ENCODE measurements at regions not wholly inside any gene's neighbourhood (a gene's known extent, or its start where the extent isn't known, plus 50 kb on each side); places are given as distances from the start of the nearest gene placed in this dataset.
A peak's percentile ranks its signal among the peaks of the same experiment; 100 is the strongest.

DNA sequence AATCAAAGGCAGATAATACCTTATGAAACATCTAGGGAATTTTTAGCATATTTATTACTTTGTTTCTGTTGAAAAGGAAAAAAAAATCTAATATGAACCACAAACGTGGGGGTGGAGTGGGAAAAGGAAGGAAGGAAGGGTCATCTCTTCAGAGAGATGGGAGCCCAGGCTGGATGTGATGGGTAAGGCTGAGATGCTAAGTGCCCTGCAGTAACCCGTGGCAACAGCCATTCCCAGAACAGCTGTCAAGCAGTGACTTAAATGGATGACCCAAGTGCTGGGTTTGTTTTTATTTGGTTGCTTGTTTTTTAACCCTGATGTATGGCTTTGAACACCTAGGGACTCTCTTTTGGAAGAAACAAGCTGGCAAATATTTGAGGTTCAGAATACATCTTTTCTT is 50.7 kb upstream of the KLF7 start:
- Mint-ChIP-seq H3K27me3 (no peaks in the 10 kb centered on the region), H3K4me3 (no peak overlapping the region), H3K27ac (no peak overlapping the region), H3K9me3 (peaks cover 5% of the 10 kb centered on the region), H3K4me1 (ENCODE audit: low read depth) (peaks cover 12% of the 10 kb centered on the region), H3K36me3 (ENCODE audit: low read depth) (no peaks in the 10 kb centered on the region)
- DNase-seq, result no peak

- Mint-ChIP-seq H3K27ac (no peak overlapping the region), H3K4me1 (ENCODE audit: low read depth) (peaks cover 17% of the 10 kb centered on the region)
Measured at GRCh38 chr2:207217442-207217841, 51.7 kb upstream of the KLF7 start.

GRCh38 chr2:207219081-207219630 is 53.4 kb upstream of the KLF7 start:
- Mint-ChIP-seq H3K36me3 (ENCODE audit: low read depth) (no peaks in the 10 kb centered on the region), H3K4me3 (no peak overlapping the region), H3K27me3 (no peaks in the 10 kb centered on the region), H3K9me3 (no peaks in the 10 kb centered on the region), H3K27ac (no peak overlapping the region), H3K4me1 (ENCODE audit: low read depth) (peaks cover 29% of the 10 kb centered on the region)
- DNase-seq, result no peak

More at GRCh38 chr2:207217442-207217841, 51.7 kb upstream of the KLF7 start:
- H3K9me3 Mint-ChIP-seq, result no peaks in the 10 kb centered on the region
- no peak overlapping the region for H3K4me3 Mint-ChIP-seq
- no peaks in the 10 kb centered on the region for H3K36me3 Mint-ChIP-seq (ENCODE audit: low read depth)
- no peak for DNase-seq
- H3K27me3 Mint-ChIP-seq, result no peaks in the 10 kb centered on the region

- Mint-ChIP-seq H3K4me3 (no peak overlapping the region), H3K4me1 (ENCODE audit: low read depth) (peaks cover 30% of the 10 kb centered on the region), H3K27ac (no peak overlapping the region), H3K27me3 (no peaks in the 10 kb centered on the region), H3K36me3 (ENCODE audit: low read depth) (no peaks in the 10 kb centered on the region), H3K9me3 (no peaks in the 10 kb centered on the region)
- no peak for DNase-seq
Measured at GRCh38 chr2:207219676-207220501, 54.1 kb upstream of the KLF7 start.

GRCh38 chr2:207221731-207222130 is 56.0 kb upstream of the KLF7 start:
- no peak for DNase-seq
- H3K4me3 Mint-ChIP-seq, result no peak overlapping the region
- no peaks in the 10 kb centered on the region for H3K36me3 Mint-ChIP-seq (ENCODE audit: low read depth)
- peaks cover 47% of the 10 kb centered on the region for H3K4me1 Mint-ChIP-seq (ENCODE audit: low read depth)
- no peak overlapping the region for H3K27ac Mint-ChIP-seq
- no peaks in the 10 kb centered on the region for H3K27me3 Mint-ChIP-seq
- H3K9me3 Mint-ChIP-seq, result no peaks in the 10 kb centered on the region

DNA sequence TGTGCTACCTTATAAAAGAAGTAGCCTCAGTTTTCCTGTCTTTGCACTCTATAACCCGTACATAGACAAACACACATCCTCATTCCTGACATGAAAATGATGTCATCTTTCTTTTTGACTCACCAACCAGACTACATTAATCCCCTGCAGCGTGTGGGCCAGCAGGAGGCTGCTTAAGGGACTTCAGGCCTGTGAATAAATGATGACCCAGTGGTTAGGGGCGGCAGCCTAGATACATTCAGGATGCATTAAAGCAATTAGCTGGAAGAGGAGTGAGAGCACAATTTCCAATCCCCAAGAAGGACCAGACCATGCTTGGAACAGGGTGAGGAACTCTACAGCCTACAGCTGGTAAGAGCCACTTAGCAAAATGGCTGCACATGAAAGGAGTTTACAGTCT is 57.3 kb upstream of the KLF7 start:
- Mint-ChIP-seq H3K9me3 (no peaks in the 10 kb centered on the region), H3K27me3 (no peaks in the 10 kb centered on the region), H3K27ac (peak overlapping the region; percentile 72), H3K4me1 (ENCODE audit: low read depth) (peaks cover 49% of the 10 kb centered on the region), H3K36me3 (ENCODE audit: low read depth) (no peaks in the 10 kb centered on the region), H3K4me3 (no peak overlapping the region)
- no peak for DNase-seq

- Mint-ChIP-seq H3K9me3 (no peaks in the 10 kb centered on the region), H3K27me3 (peaks cover 4% of the 10 kb centered on the region), H3K27ac (peak overlapping the region; percentile 96), H3K36me3 (ENCODE audit: low read depth) (no peaks in the 10 kb centered on the region), H3K4me1 (ENCODE audit: low read depth) (peaks cover 53% of the 10 kb centered on the region), H3K4me3 (peak overlapping the region; percentile 49)
- DNase-seq, result no peak
Measured at GRCh38 chr2:207224381-207224780, 58.6 kb upstream of the KLF7 start.

GRCh38 chr2:207224791-207225482 is 59.2 kb upstream of the KLF7 start:
- peak; percentile 62 for DNase-seq
- Mint-ChIP-seq H3K4me1 (ENCODE audit: low read depth) (peaks cover 52% of the 10 kb centered on the region), H3K36me3 (ENCODE audit: low read depth) (no peaks in the 10 kb centered on the region), H3K27ac (peak overlapping the region; percentile 96), H3K27me3 (peaks cover 4% of the 10 kb centered on the region), H3K9me3 (no peaks in the 10 kb centered on the region), H3K4me3 (peak overlapping the region; percentile 49)

GRCh38 chr2:207225773-207226172 is 60.0 kb upstream of the KLF7 start:
- Mint-ChIP-seq H3K27ac (peak overlapping the region; percentile 96), H3K4me1 (ENCODE audit: low read depth) (peaks cover 59% of the 10 kb centered on the region), H3K27me3 (peaks cover 4% of the 10 kb centered on the region), H3K36me3 (ENCODE audit: low read depth) (no peaks in the 10 kb centered on the region), H3K4me3 (peak overlapping the region; percentile 49), H3K9me3 (no peaks in the 10 kb centered on the region)
- no peak for DNase-seq

DNA sequence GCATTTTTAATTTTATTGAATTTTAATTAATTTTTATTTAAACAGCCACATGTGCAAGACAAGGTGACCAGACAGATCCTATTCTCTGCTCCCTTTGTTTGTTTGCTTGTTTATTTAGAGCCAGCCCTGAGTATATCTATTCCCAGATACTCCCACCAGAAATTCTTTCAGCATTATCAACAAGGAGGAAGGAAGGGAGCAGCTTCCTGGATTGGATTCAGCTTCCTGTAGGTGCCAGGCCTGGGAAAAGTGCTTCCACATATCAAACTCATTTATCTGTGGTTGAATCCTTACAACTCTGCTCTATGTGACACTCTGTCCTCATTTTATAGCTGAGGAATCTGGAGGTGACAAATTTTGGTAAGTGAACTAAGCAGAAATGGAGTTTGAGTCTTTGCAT is 60.5 kb upstream of the KLF7 start:
- H3K4me3 Mint-ChIP-seq, result no peak overlapping the region
- H3K27me3 Mint-ChIP-seq, result peaks cover 4% of the 10 kb centered on the region
- H3K9me3 Mint-ChIP-seq, result no peaks in the 10 kb centered on the region
- no peak overlapping the region for H3K27ac Mint-ChIP-seq
- no peak for DNase-seq
- peaks cover 64% of the 10 kb centered on the region for H3K4me1 Mint-ChIP-seq (ENCODE audit: low read depth)
- H3K36me3 Mint-ChIP-seq (ENCODE audit: low read depth), result no peaks in the 10 kb centered on the region

DNA sequence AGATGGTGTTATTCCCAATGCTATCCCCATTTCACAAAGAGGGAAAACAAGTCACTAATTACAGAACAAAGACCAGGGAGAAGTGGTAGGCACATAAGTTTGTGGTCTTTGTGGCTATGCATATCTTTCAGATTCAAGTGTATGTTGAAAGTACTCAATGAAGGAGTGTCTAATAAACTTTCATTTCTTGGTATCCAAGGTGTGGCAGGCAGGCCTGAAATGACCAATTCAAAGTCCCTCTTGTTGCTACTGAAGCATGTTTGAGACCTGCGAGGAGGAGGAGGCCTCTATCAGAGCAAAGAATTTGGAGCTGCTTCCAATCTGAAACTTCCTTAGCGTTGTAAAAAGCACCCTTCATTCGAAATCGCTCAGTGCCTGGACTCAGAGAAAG is 60.9 kb upstream of the KLF7 start:
- DNase-seq, result no peak
- Mint-ChIP-seq H3K27me3 (peaks cover 4% of the 10 kb centered on the region), H3K36me3 (ENCODE audit: low read depth) (no peaks in the 10 kb centered on the region), H3K27ac (no peak overlapping the region), H3K4me3 (no peak overlapping the region), H3K9me3 (no peaks in the 10 kb centered on the region), H3K4me1 (ENCODE audit: low read depth) (peaks cover 68% of the 10 kb centered on the region)

DNA sequence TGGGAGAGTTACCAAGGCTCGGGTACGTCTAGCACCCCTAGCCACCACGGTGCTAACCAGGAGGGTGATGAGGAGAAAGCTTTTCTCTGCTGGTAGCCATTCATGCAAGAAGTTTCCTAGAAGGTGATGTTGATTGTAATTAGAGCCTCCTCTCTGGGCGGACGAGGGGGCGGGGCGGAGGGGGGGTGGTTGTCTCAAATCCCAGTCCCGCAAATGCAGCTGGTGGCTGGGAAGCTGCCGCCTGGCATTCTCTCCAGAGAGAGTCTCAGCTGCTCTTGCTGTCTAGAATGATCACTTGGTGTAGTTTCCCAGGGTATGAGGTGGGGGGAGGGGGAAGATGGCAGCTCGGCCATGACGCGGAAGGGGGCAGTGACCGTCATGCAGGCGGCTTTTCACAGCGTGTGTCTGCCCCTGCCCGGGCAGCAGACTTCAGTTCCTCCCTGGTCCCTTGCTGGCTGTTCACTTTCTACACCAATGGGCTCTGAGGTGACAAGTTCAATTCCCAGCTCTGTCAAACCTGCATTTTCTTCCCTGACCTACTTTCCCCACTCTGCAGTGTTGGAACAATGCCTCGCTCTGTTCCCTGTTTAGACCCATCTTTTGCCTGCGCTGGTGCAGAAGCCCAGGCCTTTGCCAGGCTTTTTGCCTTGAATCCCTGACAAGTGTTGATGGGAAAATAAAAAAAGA is 61.5 kb upstream of the KLF7 start:
- DNase-seq, result no peak
- Mint-ChIP-seq H3K4me1 (ENCODE audit: low read depth) (peaks cover 69% of the 10 kb centered on the region), H3K9me3 (no peaks in the 10 kb centered on the region), H3K4me3 (no peak overlapping the region), H3K36me3 (ENCODE audit: low read depth) (no peaks in the 10 kb centered on the region), H3K27me3 (peaks cover 4% of the 10 kb centered on the region), H3K27ac (no peak overlapping the region)

DNA sequence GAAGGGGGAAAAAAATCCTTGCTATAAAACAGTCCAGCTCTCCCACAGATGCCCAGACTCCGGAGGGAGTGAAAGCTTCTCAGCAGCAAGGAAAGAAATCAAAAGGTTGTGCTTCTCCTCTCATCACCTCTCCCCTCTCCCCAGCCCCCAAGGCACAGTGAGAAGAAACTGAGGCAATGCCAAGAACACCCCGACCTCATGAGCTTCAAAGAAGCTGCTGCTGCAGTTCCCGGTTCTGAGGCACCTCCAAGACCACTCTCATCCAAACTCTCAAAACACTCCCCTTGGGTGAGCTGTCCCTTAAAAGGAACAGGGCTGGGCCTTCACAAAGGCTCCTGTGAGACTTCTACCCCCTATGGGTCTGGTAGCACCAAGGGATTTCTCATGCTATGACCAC is 62.0 kb upstream of the KLF7 start:
- Mint-ChIP-seq H3K9me3 (no peaks in the 10 kb centered on the region), H3K27me3 (peaks cover 4% of the 10 kb centered on the region), H3K4me1 (ENCODE audit: low read depth) (peaks cover 64% of the 10 kb centered on the region), H3K27ac (no peak overlapping the region), H3K4me3 (no peak overlapping the region), H3K36me3 (ENCODE audit: low read depth) (no peaks in the 10 kb centered on the region)
- DNase-seq, result no peak

DNA sequence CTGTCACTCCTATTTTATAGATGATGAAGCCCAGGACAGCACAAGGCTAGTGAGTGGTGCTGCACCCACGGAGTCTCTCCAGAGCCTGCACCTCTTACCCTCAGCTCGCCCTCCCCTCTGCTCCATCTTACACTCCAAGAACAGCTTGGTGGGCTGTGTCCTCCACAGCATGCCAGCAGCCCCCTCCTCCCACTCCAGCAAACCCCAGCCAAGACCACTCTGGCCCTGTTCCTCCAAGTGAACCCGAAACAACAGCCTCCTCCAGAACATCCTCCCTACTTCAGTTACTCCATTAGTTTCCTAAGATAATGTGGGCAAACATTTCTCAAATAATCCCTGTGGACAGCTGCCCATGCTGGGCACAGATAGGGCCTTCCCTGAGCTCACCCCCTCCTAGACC is 62.7 kb upstream of the KLF7 start:
- Mint-ChIP-seq H3K27me3 (peaks cover 4% of the 10 kb centered on the region), H3K36me3 (ENCODE audit: low read depth) (no peaks in the 10 kb centered on the region), H3K9me3 (no peaks in the 10 kb centered on the region), H3K27ac (no peak overlapping the region), H3K4me3 (no peak overlapping the region), H3K4me1 (ENCODE audit: low read depth) (peaks cover 58% of the 10 kb centered on the region)
- DNase-seq, result no peak

All from activated T-cell treated with anti-CD3 and anti-CD28 coated beads, Interleukin-2, amount 50 U/mL, for 24 hours (primary cell).